H4 (cell line): ENCODE measurements at regions not wholly inside any gene's neighbourhood (a gene's known extent, or its start where the extent isn't known, plus 50 kb on each side); places are given as distances from the start of the nearest gene placed in this dataset.
"Not testable (repeated sequence)": the region's sequence is repeated elsewhere in the genome, so short reads cannot be mapped to it uniquely, and the experiment has no call there.

Source experiments
- DNase-seq: peaks from one replicate; pipeline ENCODE4 v3.0.0-alpha.2; 2015; ENCODE audit warnings: low spot score

GRCh38 chr7:123323689-123324088, 123.9 kb upstream of the SLC13A1 start:
- DNase-seq: no peak

GRCh38 chr7:123321578-123321977, 121.8 kb upstream of the SLC13A1 start:
- not testable (repeated sequence) for DNase-seq

- DNase-seq: no peak
Observed at GRCh38 chr7:123319911-123320310, 120.1 kb upstream of the SLC13A1 start.

GRCh38 chr7:123314886-123315285, 115.1 kb upstream of the SLC13A1 start:
- no peak for DNase-seq

GRCh38 chr7:123308254-123308951, 108.6 kb upstream of the SLC13A1 start:
- DNase-seq: no peak

GRCh38 chr7:123305840-123306375, 106.1 kb upstream of the SLC13A1 start:
- no peak for DNase-seq

- DNase-seq: no peak
Observed at GRCh38 chr7:123303926-123304325, 104.2 kb upstream of the SLC13A1 start.

GRCh38 chr7:123296965-123297364, 97.2 kb upstream of the SLC13A1 start:
- DNase-seq: no peak

- no peak for DNase-seq
Observed at GRCh38 chr7:123293710-123294109, 93.9 kb upstream of the SLC13A1 start.

GRCh38 chr7:123292227-123292626, 92.5 kb upstream of the SLC13A1 start:
- no peak for DNase-seq

GRCh38 chr7:123289200-123289599, 89.4 kb upstream of the SLC13A1 start:
- no peak for DNase-seq

GRCh38 chr7:123285076-123285700, 85.4 kb upstream of the SLC13A1 start:
- no peak for DNase-seq

GRCh38 chr7:123283373-123283772, 83.6 kb upstream of the SLC13A1 start:
- no peak for DNase-seq

- DNase-seq: peak; percentile 73
Observed at GRCh38 chr7:123282181-123282580, 82.4 kb upstream of the SLC13A1 start.

GRCh38 chr7:123279949-123280348, 80.2 kb upstream of the SLC13A1 start:
- DNase-seq: no peak

GRCh38 chr7:123275036-123275753, 75.4 kb upstream of the SLC13A1 start:
- no peak for DNase-seq

- no peak for DNase-seq
Observed at GRCh38 chr7:123273185-123273584, 73.4 kb upstream of the SLC13A1 start.

GRCh38 chr7:123271856-123272255, 72.1 kb upstream of the SLC13A1 start:
- DNase-seq: no peak

- no peak for DNase-seq
Observed at GRCh38 chr7:123271231-123271630, 71.5 kb upstream of the SLC13A1 start.

- no peak for DNase-seq
Observed at GRCh38 chr7:123270570-123270969, 70.8 kb upstream of the SLC13A1 start.

GRCh38 chr7:123265853-123266252, 66.1 kb upstream of the SLC13A1 start:
- DNase-seq: no peak

- not testable (repeated sequence) for DNase-seq
Observed at GRCh38 chr7:123264820-123265219, 65.1 kb upstream of the SLC13A1 start.
